GM19043 (cell line): ENCODE measurements at regions not wholly inside any gene's neighbourhood (a gene's known extent, or its start where the extent isn't known, plus 50 kb on each side); places are given as distances from the start of the nearest gene placed in this dataset.

Source experiments
- ATAC-seq: cut with Tn5 transposase; IDR thresholded peaks from one replicate; pipeline ENCODE4 v1.9.1; 2021; ENCODE audit warnings: low read depth; ENCODE audit not compliant: unreplicated experiment

- no peak for ATAC-seq
Observed at GRCh38 chr17:70624211-70624610, 454.9 kb downstream of the KCNJ2 start.

GRCh38 chr17:70629902-70630301, 460.6 kb downstream of the KCNJ2 start:
- no peak for ATAC-seq

- ATAC-seq, result no peak
Observed at GRCh38 chr17:70636517-70637133, 467.3 kb downstream of the KCNJ2 start.

- no peak for ATAC-seq
Observed at GRCh38 chr17:70642059-70642458, 472.7 kb downstream of the KCNJ2 start.

- no peak for ATAC-seq
Observed at GRCh38 chr17:70644096-70644495, 474.8 kb downstream of the KCNJ2 start.

GRCh38 chr17:70646673-70647072, 477.3 kb downstream of the KCNJ2 start:
- ATAC-seq, result no peak

- no peak for ATAC-seq
Observed at GRCh38 chr17:70648166-70648565, 478.8 kb downstream of the KCNJ2 start.

GRCh38 chr17:70653850-70654249, 484.5 kb downstream of the KCNJ2 start:
- no peak for ATAC-seq

GRCh38 chr17:70654706-70655105, 485.4 kb downstream of the KCNJ2 start:
- no peak for ATAC-seq

- peak; percentile 49 for ATAC-seq
Observed at GRCh38 chr17:70655176-70655958, 486.0 kb downstream of the KCNJ2 start.

- no peak for ATAC-seq
Observed at GRCh38 chr17:70658317-70658716, 489.0 kb downstream of the KCNJ2 start.

- no peak for ATAC-seq
Observed at GRCh38 chr17:70658840-70659239, 489.5 kb downstream of the KCNJ2 start.

GRCh38 chr17:70661342-70662222, 492.2 kb downstream of the KCNJ2 start:
- no peak for ATAC-seq

GRCh38 chr17:70668276-70668937, 499.1 kb downstream of the KCNJ2 start:
- ATAC-seq, result no peak

- ATAC-seq, result no peak
Observed at GRCh38 chr17:70668938-70669778, 499.8 kb downstream of the KCNJ2 start.

- no peak for ATAC-seq
Observed at GRCh38 chr17:70674061-70674460, 504.7 kb downstream of the KCNJ2 start.

- no peak for ATAC-seq
Observed at GRCh38 chr17:70675070-70675590, 505.8 kb downstream of the KCNJ2 start.

GRCh38 chr17:70677783-70678647, 508.7 kb downstream of the KCNJ2 start:
- no peak for ATAC-seq

- no peak for ATAC-seq
Observed at GRCh38 chr17:70678889-70679288, 509.6 kb downstream of the KCNJ2 start.
